H1 (cell line): ENCODE measurements at regions not wholly inside any gene's neighbourhood (a gene's known extent, or its start where the extent isn't known, plus 50 kb on each side); places are given as distances from the start of the nearest gene placed in this dataset.

Source experiments
- CTCF ChIA-PET: fragments of 300-600 bp; sonication (Branson Sonifier 250); formaldehyde crosslinking; loops from one replicate; lab custom pipeline; 2021; ENCODE audit not compliant: partially characterized antibody; lab: Charles Lee
- POLR2A ChIA-PET: fragments of 300-600 bp; sonication (Branson Sonifier 250); formaldehyde crosslinking; loops from one replicate; lab custom pipeline; 2021; ENCODE audit warnings: inconsistent platforms; ENCODE audit not compliant: partially characterized antibody; lab: Charles Lee
- DNase-seq, 2 experiments: peaks; one replicate each; pipeline versions ENCODE4 v3.0.0 to v3.0.0-alpha.2; 2010 to 2022; ENCODE audit warnings: low spot score in 2 of 2, low read depth in 1 of 2, mixed read lengths in 1 of 2
- FAIRE-seq: peaks from 2 replicates; lab custom pipeline; 2011; peaks lifted over from hg19 to GRCh38; lab: Jason Lieb, UNC
- H2AFZ ChIP-seq: 2 replicates; pipeline ENCODE4 v1.8.1; 2012; ENCODE audit warnings: low read length, inconsistent platforms
- H2AK5ac ChIP-seq: 2 replicates; pipeline ENCODE4 v1.6.1; 2013; ENCODE audit warnings: low read depth, low read length
- H2BK120ac ChIP-seq: replicated peaks from 2 replicates; pipeline ENCODE3; 2013; ENCODE audit warnings: low read depth, low read length, inconsistent platforms
- H2BK12ac ChIP-seq: 2 replicates; pipeline ENCODE4 v1.6.1; 2013; ENCODE audit warnings: low read depth, low read length
- H2BK15ac ChIP-seq: 2 replicates; pipeline ENCODE4 v1.6.1; 2013; ENCODE audit warnings: low read length
- H2BK20ac ChIP-seq: 2 replicates; pipeline ENCODE4 v1.6.1; 2013; ENCODE audit warnings: low read length
- H2BK5ac ChIP-seq: 2 replicates; pipeline ENCODE4 v1.6.1; 2013; ENCODE audit warnings: low read depth, low read length
- H3K14ac ChIP-seq: 2 replicates; pipeline ENCODE4 v1.6.1; 2013; ENCODE audit warnings: inconsistent platforms; ENCODE audit not compliant: insufficient read length
- H3K18ac ChIP-seq: 2 replicates; pipeline ENCODE4 v1.6.1; 2013; ENCODE audit warnings: low read length; ENCODE audit errors: extremely low read depth
- H3K23ac ChIP-seq: 2 replicates; pipeline ENCODE4 v1.6.1; 2013; ENCODE audit warnings: inconsistent platforms; ENCODE audit not compliant: insufficient read length
- H3K23me2 ChIP-seq: 2 replicates; pipeline ENCODE4 v1.6.1; 2013; ENCODE audit warnings: low read depth, low read length
- H3K27ac ChIP-seq: 2 replicates; pipeline ENCODE4 v1.6.1; 2011; ENCODE audit warnings: low read depth, low read length, inconsistent platforms
- H3K27me3 ChIP-seq, 4 experiments: replicated peaks in 1 of 4; 1 replicate in 1 of 4; 2 replicates in 3 of 4; pipeline versions ENCODE4 v1.6.1 to v1.8.1; 2011 to 2013; ENCODE audit warnings: low read length in 3 of 4, mild to moderate bottlenecking in 3 of 4, inconsistent platforms in 2 of 4, mixed read lengths in 2 of 4, moderate library complexity in 1 of 4; ENCODE audit not compliant: control insufficient read depth in 3 of 4, insufficient read depth in 3 of 4; ENCODE audit errors: extremely low read depth in 1 of 4
- H3K36me3 ChIP-seq, 4 experiments: 2 replicates each; pipeline versions ENCODE4 v1.6.1 to v1.8.1; 2011 to 2013; ENCODE audit warnings: mild to moderate bottlenecking in 4 of 4, low read length in 3 of 4, moderate library complexity in 2 of 4, control low read depth in 1 of 4, inconsistent platforms in 1 of 4; ENCODE audit not compliant: insufficient read depth in 4 of 4, control insufficient read depth in 2 of 4
- H3K4ac ChIP-seq: replicated peaks from 2 replicates; pipeline ENCODE3; 2013; ENCODE audit warnings: low read length, low read depth, mixed read lengths, inconsistent platforms; ENCODE audit not compliant: insufficient read length
- H3K4me1 ChIP-seq, 4 experiments: replicated peaks in 1 of 4; 1 replicate in 1 of 4; 2 replicates in 3 of 4; pipeline versions ENCODE4 v1.6.1 to v1.8.1; 2011 to 2013; ENCODE audit warnings: low read length in 3 of 4, inconsistent platforms in 2 of 4, mixed read lengths in 1 of 4; ENCODE audit not compliant: insufficient read depth in 4 of 4, control insufficient read depth in 3 of 4
- H3K4me2 ChIP-seq, 2 experiments: 2 replicates each; pipeline versions ENCODE4 v1.6.1 to v1.8.1; 2011 to 2013; ENCODE audit warnings: low read depth in 2 of 2, low read length in 2 of 2, control low read depth in 1 of 2, inconsistent platforms in 1 of 2, mild to moderate bottlenecking in 1 of 2; ENCODE audit not compliant: insufficient read depth in 1 of 2
- H3K4me3 ChIP-seq, 4 experiments: fragments of 200-600, 300-600 bp in 1 of 4; sonication (generic), shearing (Covaris generic), sonication (Bioruptor Twin) in 1 of 4; 2 replicates each; pipeline versions ENCODE4 v1.5.1 to v1.8.1; 2011 to 2016; ENCODE audit warnings: low read length in 4 of 4, low read depth in 3 of 4, control low read depth in 2 of 4, inconsistent platforms in 2 of 4, mild to moderate bottlenecking in 2 of 4, mixed read lengths in 1 of 4, moderate library complexity in 1 of 4; ENCODE audit not compliant: insufficient read depth in 2 of 4; ENCODE audit errors: extremely low read depth in 1 of 4
- H3K56ac ChIP-seq: replicated peaks from 2 replicates; pipeline ENCODE3; 2013; ENCODE audit warnings: low read depth, mild to moderate bottlenecking, mixed read lengths, low read length, inconsistent platforms; ENCODE audit not compliant: insufficient read length
- H3K79me1 ChIP-seq: 2 replicates; pipeline ENCODE4 v1.6.1; 2013; ENCODE audit warnings: low read depth, low read length, control low read depth
- H3K79me2 ChIP-seq, 2 experiments: 2 replicates each; pipeline versions ENCODE4 v1.6.1 to v1.8.1; 2012 to 2013; ENCODE audit warnings: low read length in 2 of 2, mild to moderate bottlenecking in 2 of 2, inconsistent platforms in 1 of 2; ENCODE audit not compliant: insufficient read depth in 2 of 2, control insufficient read depth in 1 of 2
- H3K9ac ChIP-seq, 4 experiments: replicated peaks in 1 of 4; 1 replicate in 1 of 4; 2 replicates in 3 of 4; pipeline versions ENCODE4 v1.6.1 to v1.8.1; 2011 to 2013; ENCODE audit warnings: low read depth in 3 of 4, low read length in 3 of 4, control low read depth in 2 of 4, mild to moderate bottlenecking in 2 of 4, moderate library complexity in 2 of 4, inconsistent platforms in 1 of 4; ENCODE audit errors: extremely low read depth in 1 of 4
- H3K9me3 ChIP-seq, 2 experiments: 2 replicates each; pipeline versions ENCODE4 v1.6.1 to v1.8.1; 2012 to 2013; ENCODE audit warnings: mild to moderate bottlenecking in 2 of 2, moderate library complexity in 2 of 2, control low read depth in 1 of 2, inconsistent platforms in 1 of 2, low read depth in 1 of 2, low read length in 1 of 2, mixed read lengths in 1 of 2; ENCODE audit not compliant: insufficient read depth in 2 of 2
- H4K20me1 ChIP-seq, 2 experiments: replicated peaks in 1 of 2; 2 replicates each; pipeline versions ENCODE3 to v1.8.1; 2011 to 2013; ENCODE audit warnings: inconsistent platforms in 2 of 2, low read length in 2 of 2, mild to moderate bottlenecking in 1 of 2; ENCODE audit not compliant: insufficient read depth in 2 of 2, control insufficient read depth in 1 of 2
- H4K5ac ChIP-seq: 2 replicates; pipeline ENCODE4 v1.6.1; 2013; ENCODE audit warnings: low read length, low read depth, mixed read lengths, inconsistent platforms; ENCODE audit not compliant: insufficient read length
- H4K8ac ChIP-seq: 2 replicates; pipeline ENCODE4 v1.8.0; 2013; ENCODE audit warnings: mild to moderate bottlenecking, moderate library complexity, low read length, inconsistent platforms; ENCODE audit not compliant: insufficient read depth; ENCODE audit errors: extremely low read depth
- H4K91ac ChIP-seq: replicated peaks from 2 replicates; pipeline ENCODE3; 2013; ENCODE audit warnings: low read length, mixed read lengths, inconsistent platforms; ENCODE audit not compliant: insufficient read length
- JUN ChIP-seq: IDR thresholded peaks from 2 replicates; pipeline ENCODE4 v1.6.1; 2011; ENCODE audit warnings: low read depth, mild to moderate bottlenecking, improper control_type of control experiment, low read length
- SP4 ChIP-seq: IDR thresholded peaks from 2 replicates; pipeline ENCODE4 v1.6.1; 2012; ENCODE audit warnings: low read length, inconsistent platforms
- ZNF274 ChIP-seq: IDR thresholded peaks from 2 replicates; pipeline ENCODE4 v1.7.0; 2012; ENCODE audit warnings: low read length, borderline replicate concordance; ENCODE audit errors: extremely low read depth
- WGBS, 2 experiments: shearing (Covaris generic) in 1 of 2; methylation state at CpG; one replicate each; pipeline versions ENCODE4 v1.1.6 to v1.1.7; 2013 to 2015; ENCODE audit warnings: low lambda C conversion rate in 2 of 2, mixed read lengths in 2 of 2, inconsistent platforms in 1 of 2, low coverage in 1 of 2, missing lambda C conversion rate in 1 of 2; ENCODE audit not compliant: insufficient replicate concordance in 2 of 2, insufficient coverage in 1 of 2, insufficient read length in 1 of 2; ENCODE audit errors: extremely low coverage in 1 of 2, missing lambda C conversion rate in 1 of 2; 5-methylcytosine and 5-hydroxymethylcytosine counted together

DNA sequence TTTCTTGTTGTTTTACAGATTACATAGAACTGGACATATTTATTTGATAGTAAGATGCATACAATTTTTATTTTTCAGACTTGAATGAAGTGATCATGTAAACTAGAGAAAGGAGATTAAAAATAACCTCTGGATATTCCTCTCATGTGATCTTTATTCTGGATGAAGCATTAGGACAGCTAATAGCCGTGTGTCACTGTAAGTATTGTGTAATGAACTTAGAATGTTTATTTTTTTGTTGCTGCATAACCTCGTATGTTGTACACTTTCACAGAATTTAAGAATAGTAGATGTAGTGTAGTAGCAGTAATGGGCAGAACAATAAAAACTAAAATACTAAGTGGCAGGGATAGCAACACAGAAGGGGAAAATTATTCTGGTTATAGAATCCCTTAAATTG is 2094.5 kb upstream of the TENM3 start:
- no peak overlapping the region for H3K23ac ChIP-seq
- no peak for TF ChIP-seq JUN
- TF ChIP-seq SP4: no peak
- TF ChIP-seq ZNF274: no peak
- 94% methylated on average over 2 of the region's 2 CpGs; no CpG with 5 or more reads in 1 of the 2 experiments for WGBS, 2 experiments
- H3K9me3 ChIP-seq: no peaks in the 10 kb centered on the region
- no peaks in the 10 kb centered on the region for H4K20me1 ChIP-seq
- H2BK20ac ChIP-seq: no peak overlapping the region
- H3K79me1 ChIP-seq: no peaks in the 10 kb centered on the region
- H3K4me3 ChIP-seq: no peak overlapping the region
- H3K27ac ChIP-seq: no peak overlapping the region
- ChIA-PET POLR2A (no interaction called here), CTCF (no interaction called here)
- no peak overlapping the region for H2BK120ac ChIP-seq
- H3K36me3 ChIP-seq: no peaks in the 10 kb centered on the region
- no peaks in the 10 kb centered on the region for H3K79me2 ChIP-seq
- H4K8ac ChIP-seq: no peak overlapping the region
- no peak overlapping the region for H4K5ac ChIP-seq
- H3K27me3 ChIP-seq: no peaks in the 10 kb centered on the region
- H4K91ac ChIP-seq: no peak overlapping the region
- no peak overlapping the region for H3K4ac ChIP-seq
- no peak overlapping the region for H3K4me2 ChIP-seq
- H2BK12ac ChIP-seq: no peak overlapping the region
- no peak overlapping the region for H3K9ac ChIP-seq
- H3K14ac ChIP-seq: no peak overlapping the region
- DNase-seq: no peak
- H3K23me2 ChIP-seq: no peaks in the 10 kb centered on the region; the same call in 1 of the 2 replicates
- no peak overlapping the region for H2AK5ac ChIP-seq
- 0 out of 7 replicates have a peak, but pooled peaks cover 0 to 3% (median 0%) of the 10 kb centered on the region in 4 experiments for H3K4me1 ChIP-seq
- no peak overlapping the region for H2BK15ac ChIP-seq
- H3K18ac ChIP-seq: no peak overlapping the region
- no peak overlapping the region for H3K56ac ChIP-seq
- H2AFZ ChIP-seq: no peak overlapping the region
- no peak overlapping the region for H2BK5ac ChIP-seq
- no peak for FAIRE-seq
